HG03108 (cell line): ENCODE measurements at regions not wholly inside any gene's neighbourhood (a gene's known extent, or its start where the extent isn't known, plus 50 kb on each side); places are given as distances from the start of the nearest gene placed in this dataset.
A peak's percentile ranks its signal among the peaks of the same experiment; 100 is the strongest.
"Not testable (repeated sequence)": the region's sequence is repeated elsewhere in the genome, so short reads cannot be mapped to it uniquely, and the experiment has no call there.

Experiments used
- ATAC-seq: cut with Tn5 transposase; IDR thresholded peaks from one replicate; pipeline ENCODE4 v1.9.1; 2021; ENCODE audit warnings: moderate library complexity; ENCODE audit not compliant: unreplicated experiment

- ATAC-seq: no peak
Observed at GRCh38 chr2:64869126-64869525, 120.1 kb upstream of the SLC1A4 start.

DNA sequence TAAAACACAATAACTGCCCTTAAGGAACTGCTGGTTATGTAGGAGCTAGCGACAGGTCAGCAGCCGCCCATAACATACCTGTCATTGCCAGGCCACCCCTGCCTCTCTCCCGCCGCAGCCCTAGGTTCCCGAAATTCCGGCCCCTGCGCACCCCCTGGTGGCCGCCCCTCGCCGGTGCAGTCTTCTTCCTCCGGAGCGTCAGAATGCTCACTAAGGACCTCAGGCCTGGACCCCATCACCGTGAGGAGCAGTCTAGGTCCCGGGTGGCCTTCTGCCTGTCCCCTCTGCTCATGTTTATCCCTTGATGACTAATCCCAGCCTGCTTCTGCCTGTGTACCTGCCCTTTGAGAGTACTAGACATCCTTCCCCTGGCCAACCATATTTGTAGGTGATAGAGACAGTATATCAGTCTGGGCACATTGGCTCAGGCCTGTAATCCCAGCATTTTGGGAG, 115.7 kb upstream of the SLC1A4 start:
- ATAC-seq: peak; percentile 82

GRCh38 chr2:64874593-64874992, 114.6 kb upstream of the SLC1A4 start:
- ATAC-seq: no peak

DNA sequence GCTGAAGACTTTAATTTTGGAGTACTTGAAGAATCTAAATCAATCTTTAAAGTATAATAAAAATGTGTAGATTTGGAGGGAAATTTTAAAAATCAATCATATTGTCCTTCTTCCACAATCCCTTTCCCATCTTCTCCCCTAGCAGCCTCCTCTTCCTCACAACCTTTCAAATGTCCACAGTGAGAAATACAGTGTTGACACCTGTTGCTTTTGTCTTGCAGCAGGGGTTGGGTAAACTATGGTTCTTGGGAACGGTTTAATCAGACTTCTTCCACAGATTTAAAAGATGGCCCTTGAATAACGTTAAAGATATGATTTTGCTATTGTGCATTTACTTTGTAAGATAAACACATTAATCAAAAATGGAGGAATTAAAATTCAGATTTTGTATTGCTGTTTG, 113.8 kb upstream of the SLC1A4 start:
- no peak for ATAC-seq

- ATAC-seq: no peak
Observed at GRCh38 chr2:64876137-64876647, 113.0 kb upstream of the SLC1A4 start.

GRCh38 chr2:64879745-64880144, 109.5 kb upstream of the SLC1A4 start:
- no peak for ATAC-seq

GRCh38 chr2:64880193-64880951, 108.8 kb upstream of the SLC1A4 start:
- no peak for ATAC-seq

DNA sequence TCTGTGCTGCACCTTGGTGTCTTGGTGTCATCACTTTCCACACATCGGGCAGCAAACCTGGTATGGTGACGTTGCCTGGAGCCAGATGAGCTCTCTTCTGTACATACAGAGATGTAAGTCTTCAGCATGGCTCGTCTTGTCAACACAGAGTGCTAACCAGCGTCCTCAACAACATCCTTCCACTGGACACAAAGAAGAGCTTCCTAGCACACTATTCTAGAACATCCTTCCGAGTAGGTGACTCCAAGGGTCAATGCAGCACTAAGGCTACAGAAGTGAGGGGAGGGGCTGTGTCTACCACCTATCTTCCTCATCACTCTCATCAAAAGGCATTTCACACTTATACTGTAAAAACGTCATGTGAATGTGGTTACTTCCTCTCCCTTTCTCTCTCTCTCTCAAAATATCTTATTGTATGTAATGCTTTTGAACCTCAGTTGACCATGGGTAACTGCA, 108.1 kb upstream of the SLC1A4 start:
- ATAC-seq: no peak

- ATAC-seq: no peak
Observed at GRCh38 chr2:64887565-64887964, 101.6 kb upstream of the SLC1A4 start.

DNA sequence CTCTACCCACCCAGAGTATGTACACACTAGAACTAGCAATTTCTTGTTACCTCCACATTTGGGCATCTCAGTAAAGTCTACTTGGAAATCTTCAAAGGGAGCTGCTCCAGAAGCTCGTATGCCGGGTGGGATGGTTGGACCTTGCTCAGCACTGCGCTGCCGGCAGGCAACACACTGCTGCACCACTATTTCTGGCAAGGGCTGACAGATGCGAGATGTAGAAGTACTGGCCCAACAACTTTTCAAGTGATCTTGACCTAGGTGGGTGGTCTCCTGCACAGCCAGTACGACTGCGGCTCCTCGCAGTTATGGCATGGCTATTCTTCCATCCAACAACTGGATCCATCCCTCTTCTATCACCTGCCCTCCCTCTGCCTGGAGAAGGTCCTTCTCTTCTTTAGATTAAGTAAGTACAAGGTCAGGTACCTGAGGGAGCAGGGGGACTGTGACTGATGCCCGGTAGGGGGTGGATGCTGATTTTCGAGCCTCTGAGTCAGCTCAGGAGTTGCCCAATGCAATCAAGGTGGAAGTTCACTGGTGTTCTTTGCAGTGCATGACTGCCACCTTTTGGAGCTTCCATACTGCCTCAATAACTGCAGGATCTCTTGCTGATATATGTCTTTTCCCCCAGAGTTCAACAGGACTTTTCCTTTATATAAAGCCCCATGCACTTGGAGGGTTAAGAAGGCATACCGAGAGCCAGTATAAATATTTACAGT, 100.4 kb upstream of the SLC1A4 start:
- ATAC-seq: no peak

GRCh38 chr2:64889803-64890202, 99.4 kb upstream of the SLC1A4 start:
- ATAC-seq: no peak

DNA sequence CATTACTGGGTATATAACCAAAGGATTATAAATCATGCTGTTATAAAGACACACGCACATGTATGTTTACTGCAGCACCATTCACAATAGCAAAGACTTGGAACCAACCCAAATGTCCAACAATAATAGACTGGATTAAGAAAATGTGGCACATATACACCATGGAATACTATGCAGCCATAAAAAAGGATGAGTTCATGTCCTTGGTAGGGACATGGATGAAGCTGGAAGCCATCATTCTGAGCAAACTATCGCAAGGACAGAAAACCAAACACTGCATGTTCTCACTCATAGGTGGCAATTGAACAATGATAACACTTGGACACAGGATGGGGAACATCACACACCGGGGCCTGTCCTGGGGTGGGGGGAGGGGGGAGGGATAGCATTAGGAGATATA, 92.6 kb upstream of the SLC1A4 start:
- not testable (repeated sequence) for ATAC-seq

GRCh38 chr2:64899081-64899865, 89.9 kb upstream of the SLC1A4 start:
- ATAC-seq: no peak

GRCh38 chr2:64899876-64900275, 89.3 kb upstream of the SLC1A4 start:
- not testable (repeated sequence) for ATAC-seq

- peak; percentile 54 for ATAC-seq
Observed at GRCh38 chr2:64904413-64905329, 84.5 kb upstream of the SLC1A4 start.

GRCh38 chr2:64905338-64906024, 83.7 kb upstream of the SLC1A4 start:
- ATAC-seq: no peak

GRCh38 chr2:64906853-64907536, 82.2 kb upstream of the SLC1A4 start:
- ATAC-seq: no peak

DNA sequence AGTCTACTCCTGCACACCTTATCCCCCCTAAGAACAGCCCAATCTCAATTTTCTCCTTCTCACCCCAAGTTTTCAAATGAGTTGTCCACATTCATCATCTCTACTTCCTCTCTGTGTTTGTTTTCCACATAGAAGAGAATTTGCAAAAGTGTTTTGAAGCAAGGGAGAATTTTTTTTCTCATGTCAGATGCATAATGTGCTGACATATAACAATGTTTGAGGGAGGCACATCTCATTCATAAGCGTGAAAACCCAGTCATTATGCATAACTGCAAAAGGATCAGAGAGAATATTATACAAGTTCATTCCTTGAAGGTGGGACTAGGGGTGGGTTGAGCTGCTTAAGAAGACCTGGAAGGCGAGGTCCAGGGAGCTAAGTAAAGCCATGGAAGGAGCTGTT, 80.8 kb upstream of the SLC1A4 start:
- ATAC-seq: no peak

DNA sequence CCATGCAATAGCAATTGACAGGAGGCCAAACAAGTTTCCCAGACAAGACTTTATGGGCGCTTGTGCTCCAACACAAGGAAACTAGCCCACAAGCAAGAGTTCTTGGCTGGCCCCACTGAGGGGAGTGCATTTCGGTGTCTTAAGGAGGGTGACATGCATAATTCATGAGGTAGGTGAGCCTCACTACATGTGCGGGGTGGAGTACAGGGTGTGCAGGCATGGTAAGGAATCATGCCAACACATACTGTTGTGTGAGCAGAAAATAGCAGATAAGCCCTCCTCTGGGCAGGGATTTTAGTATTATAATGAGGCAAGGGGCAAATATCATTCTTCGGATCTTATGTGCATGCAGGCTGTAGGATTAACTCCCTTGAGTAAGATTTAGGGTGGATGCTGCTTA, 78.7 kb upstream of the SLC1A4 start:
- no peak for ATAC-seq
